Tibial nerve (tissue), 4 donors: ENCODE measurements at regions not wholly inside any gene's neighbourhood (a gene's known extent, or its start where the extent isn't known, plus 50 kb on each side); places are given as distances from the start of the nearest gene placed in this dataset.

Source experiments
- EP300 ChIP-seq, 2 donors: sonication (generic); formaldehyde crosslinking; IDR thresholded peaks; one replicate each; pipeline ENCODE4 v1.6.1; 2017; ENCODE audit warnings: antibody characterized with exemption in 2 of 2, mild to moderate bottlenecking in 1 of 2
- POLR2A ChIP-seq, 2 donors: fragments of 450-650 bp; IDR thresholded peaks; one replicate each; pipeline ENCODE4 v1.6.1; 2017; ENCODE audit warnings: antibody characterized with exemption in 2 of 2, mild to moderate bottlenecking in 2 of 2, moderate library complexity in 2 of 2
- TF ChIP-seq, protein P1 (sequence below), 5 experiments: fragments of 200-600 bp in 3 of 5; fragments of 450-650 bp in 2 of 5; sonication (generic) in 3 of 5; IDR thresholded peaks; one replicate each; pipeline ENCODE4 v1.5.1; 2016 to 2019; ENCODE audit warnings: antibody characterized with exemption in 5 of 5, mild to moderate bottlenecking in 3 of 5, moderate library complexity in 2 of 5

- TF ChIP-seq EP300 (IDR thresholded peaks at IDR 0.05) (no peak), POLR2A (IDR thresholded peaks at IDR 0.05) (no peak)
- TF ChIP-seq, protein P1, sequence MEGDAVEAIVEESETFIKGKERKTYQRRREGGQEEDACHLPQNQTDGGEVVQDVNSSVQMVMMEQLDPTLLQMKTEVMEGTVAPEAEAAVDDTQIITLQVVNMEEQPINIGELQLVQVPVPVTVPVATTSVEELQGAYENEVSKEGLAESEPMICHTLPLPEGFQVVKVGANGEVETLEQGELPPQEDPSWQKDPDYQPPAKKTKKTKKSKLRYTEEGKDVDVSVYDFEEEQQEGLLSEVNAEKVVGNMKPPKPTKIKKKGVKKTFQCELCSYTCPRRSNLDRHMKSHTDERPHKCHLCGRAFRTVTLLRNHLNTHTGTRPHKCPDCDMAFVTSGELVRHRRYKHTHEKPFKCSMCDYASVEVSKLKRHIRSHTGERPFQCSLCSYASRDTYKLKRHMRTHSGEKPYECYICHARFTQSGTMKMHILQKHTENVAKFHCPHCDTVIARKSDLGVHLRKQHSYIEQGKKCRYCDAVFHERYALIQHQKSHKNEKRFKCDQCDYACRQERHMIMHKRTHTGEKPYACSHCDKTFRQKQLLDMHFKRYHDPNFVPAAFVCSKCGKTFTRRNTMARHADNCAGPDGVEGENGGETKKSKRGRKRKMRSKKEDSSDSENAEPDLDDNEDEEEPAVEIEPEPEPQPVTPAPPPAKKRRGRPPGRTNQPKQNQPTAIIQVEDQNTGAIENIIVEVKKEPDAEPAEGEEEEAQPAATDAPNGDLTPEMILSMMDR (IDR thresholded peaks at IDR 0.05) = no peak
Observed at GRCh38 chr1:242690849-242691609, 166.5 kb upstream of the PLD5 start.
